ENCODE measurements at regions not wholly inside any gene's neighbourhood (a gene's known extent, or its start where the extent isn't known, plus 50 kb on each side); places are given as distances from the start of the nearest gene placed in this dataset.

DNA sequence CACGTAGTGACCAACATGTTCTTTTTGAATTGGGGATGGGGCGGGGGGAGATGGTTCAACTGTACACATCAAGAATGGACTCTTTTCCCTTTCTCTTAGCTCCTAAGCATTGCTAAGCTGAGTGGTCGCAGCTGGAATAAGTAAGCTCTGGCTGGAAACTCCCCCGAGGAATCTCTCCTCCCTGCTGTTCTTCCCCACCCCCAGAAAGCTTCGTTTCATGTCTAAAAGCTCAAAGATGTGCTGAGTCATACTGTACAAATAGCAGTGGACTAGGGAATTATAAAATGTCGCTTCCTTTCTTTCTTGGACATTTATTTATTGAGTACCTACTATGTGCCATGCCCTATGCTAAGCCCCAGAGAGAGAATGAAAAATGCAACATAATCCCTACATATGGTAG, 191.1 kb upstream of the ADO start:
- intact Hi-C loops (cut with DNase I; ENCODE audit: low total_unique reads): no loop called here
- Histone ChIP-seq H3K4me3 (no peak overlapping the region), H3K4me1 (no peaks in the 10 kb centered on the region), H3K27ac (no peak overlapping the region), H3K27me3 (no peaks in the 10 kb centered on the region), H3K9me3 (no peaks in the 10 kb centered on the region), H3K36me3 (ENCODE audit: low read depth, missing control alignments) (no peaks in the 10 kb centered on the region)
- TF ChIP-seq POLR2A (IDR thresholded peaks at IDR 0.05): no peak
- TF ChIP-seq, protein P1, sequence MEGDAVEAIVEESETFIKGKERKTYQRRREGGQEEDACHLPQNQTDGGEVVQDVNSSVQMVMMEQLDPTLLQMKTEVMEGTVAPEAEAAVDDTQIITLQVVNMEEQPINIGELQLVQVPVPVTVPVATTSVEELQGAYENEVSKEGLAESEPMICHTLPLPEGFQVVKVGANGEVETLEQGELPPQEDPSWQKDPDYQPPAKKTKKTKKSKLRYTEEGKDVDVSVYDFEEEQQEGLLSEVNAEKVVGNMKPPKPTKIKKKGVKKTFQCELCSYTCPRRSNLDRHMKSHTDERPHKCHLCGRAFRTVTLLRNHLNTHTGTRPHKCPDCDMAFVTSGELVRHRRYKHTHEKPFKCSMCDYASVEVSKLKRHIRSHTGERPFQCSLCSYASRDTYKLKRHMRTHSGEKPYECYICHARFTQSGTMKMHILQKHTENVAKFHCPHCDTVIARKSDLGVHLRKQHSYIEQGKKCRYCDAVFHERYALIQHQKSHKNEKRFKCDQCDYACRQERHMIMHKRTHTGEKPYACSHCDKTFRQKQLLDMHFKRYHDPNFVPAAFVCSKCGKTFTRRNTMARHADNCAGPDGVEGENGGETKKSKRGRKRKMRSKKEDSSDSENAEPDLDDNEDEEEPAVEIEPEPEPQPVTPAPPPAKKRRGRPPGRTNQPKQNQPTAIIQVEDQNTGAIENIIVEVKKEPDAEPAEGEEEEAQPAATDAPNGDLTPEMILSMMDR (IDR thresholded peaks at IDR 0.05): no peak
- 35 to 48% methylated on average over 6 of the region's 6 CpGs for WGBS, 2 donors
- DNase-seq: no peak

DNA sequence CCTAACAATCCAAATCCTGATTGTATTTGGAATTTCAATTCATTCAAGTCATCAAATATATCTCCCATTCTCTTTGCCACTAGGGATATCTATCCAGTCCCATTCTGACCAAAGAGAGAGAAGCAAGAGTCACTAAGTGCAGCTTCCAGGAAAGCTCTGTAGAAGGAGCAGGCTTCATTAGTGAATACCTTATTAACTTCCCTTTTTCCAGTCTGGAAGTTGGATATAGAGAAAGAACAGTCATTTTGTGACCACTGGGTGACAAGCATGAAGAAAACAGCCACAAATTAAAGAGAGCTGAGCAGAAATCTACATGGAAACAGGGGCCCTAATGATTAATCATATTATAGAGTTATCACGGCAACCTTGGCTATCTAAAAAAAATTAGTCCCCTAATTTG, 190.7 kb upstream of the ADO start:
- intact Hi-C loops (cut with DNase I; ENCODE audit: low total_unique reads): no loop called here
- no peaks in the 10 kb centered on the region for H3K27me3 ChIP-seq
- no peak for TF ChIP-seq POLR2A (IDR thresholded peaks at IDR 0.05)
- TF ChIP-seq, protein P1 (IDR thresholded peaks at IDR 0.05): no peak
- no peak overlapping the region for H3K4me3 ChIP-seq
- no peaks in the 10 kb centered on the region for H3K9me3 ChIP-seq
- H3K36me3 ChIP-seq (ENCODE audit: low read depth, missing control alignments): no peaks in the 10 kb centered on the region
- WGBS, 2 donors: 94 to 96% methylated on average over 1 of the region's 1 CpG
- no peaks in the 10 kb centered on the region for H3K4me1 ChIP-seq
- no peak for DNase-seq
- H3K27ac ChIP-seq: no peak overlapping the region

DNA sequence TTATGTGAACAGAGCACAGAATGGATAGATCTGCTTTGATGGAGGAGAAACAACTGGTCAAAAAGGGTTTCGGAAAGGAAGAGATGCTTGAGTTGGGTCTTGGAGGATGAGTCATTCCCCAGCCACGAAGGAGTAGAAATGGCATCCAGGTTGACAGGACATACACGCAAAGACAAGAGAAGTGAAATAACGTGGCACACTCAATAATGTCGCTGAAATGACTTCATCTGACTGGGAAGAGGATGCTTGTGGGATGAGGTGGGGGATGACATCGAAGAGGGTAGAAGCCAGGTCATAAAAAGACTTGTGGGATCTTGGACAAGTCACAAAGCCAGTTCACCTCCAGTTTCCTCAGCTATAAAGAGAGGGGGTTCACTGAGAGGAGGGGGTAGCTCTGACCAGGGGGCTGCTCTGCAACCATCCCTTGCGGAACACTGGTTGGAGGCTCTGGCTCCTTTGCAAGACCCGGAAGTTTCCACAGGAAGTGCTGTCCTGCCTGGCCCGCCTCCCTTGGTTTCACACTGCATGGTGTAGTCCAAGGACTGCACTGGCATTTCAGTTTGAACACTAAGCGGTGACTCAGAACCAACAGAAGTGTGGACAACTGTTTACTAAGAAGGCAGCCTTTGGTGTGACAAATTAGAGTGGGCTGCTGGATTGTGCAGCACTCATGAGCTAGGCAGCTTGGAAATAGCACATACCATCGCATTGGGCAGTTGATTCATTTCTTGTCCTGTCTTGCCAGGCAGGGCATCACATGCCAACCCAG, 189.9 kb upstream of the ADO start:
- Histone ChIP-seq H3K4me1 (no peaks in the 10 kb centered on the region), H3K36me3 (ENCODE audit: low read depth, missing control alignments) (no peaks in the 10 kb centered on the region), H3K9me3 (no peaks in the 10 kb centered on the region), H3K4me3 (no peak overlapping the region), H3K27me3 (no peaks in the 10 kb centered on the region), H3K27ac (no peak overlapping the region)
- intact Hi-C loops (cut with DNase I; ENCODE audit: low total_unique reads): no loop called here
- WGBS, 2 donors: 82 to 87% methylated on average over 11 of the region's 11 CpGs
- TF ChIP-seq POLR2A (IDR thresholded peaks at IDR 0.05): no peak
- TF ChIP-seq, protein P1 (IDR thresholded peaks at IDR 0.05): no peak
- no peak for DNase-seq

DNA sequence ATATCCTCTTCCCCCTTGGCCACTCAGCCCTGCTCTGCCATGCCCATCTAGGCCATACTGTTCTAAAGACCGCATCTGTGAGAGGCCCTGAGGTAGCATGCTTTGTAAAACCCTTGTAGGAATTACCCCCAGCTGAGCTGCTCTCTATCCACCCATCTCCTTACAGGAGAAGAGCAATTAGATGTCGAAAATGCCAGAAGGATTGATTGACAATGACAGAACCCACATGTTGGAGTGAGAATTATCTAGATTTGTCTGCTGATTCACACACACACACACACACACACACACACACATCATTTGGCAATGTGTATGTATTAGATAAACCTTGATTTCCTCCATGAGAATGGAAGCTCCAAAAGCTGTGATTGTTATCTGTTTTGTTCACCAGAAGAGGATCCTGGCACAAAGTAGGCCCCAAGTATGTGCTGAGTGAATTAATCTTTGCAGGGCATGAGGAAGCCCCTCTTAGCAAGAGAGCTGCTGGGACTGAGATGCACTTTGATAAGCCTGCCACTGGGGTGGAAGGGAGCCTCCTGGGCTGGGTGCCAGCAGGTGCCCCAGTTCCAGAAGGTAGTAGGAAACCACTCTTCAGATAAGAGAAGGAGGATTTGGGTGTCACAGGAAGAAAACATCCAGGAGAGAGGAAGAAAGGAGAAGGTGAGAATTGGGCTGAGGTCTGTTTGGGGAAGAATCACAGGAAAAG, 187.5 kb upstream of the ADO start:
- intact Hi-C loops (cut with DNase I; ENCODE audit: low total_unique reads): no loop called here
- H3K4me1 ChIP-seq: no peaks in the 10 kb centered on the region
- DNase-seq: no peak

More for the DNA sequence above, 187.5 kb upstream of the ADO start:
- TF ChIP-seq, protein P1 (IDR thresholded peaks at IDR 0.05): no peak
- no peak for TF ChIP-seq POLR2A (IDR thresholded peaks at IDR 0.05)
- Histone ChIP-seq H3K9me3 (no peaks in the 10 kb centered on the region), H3K27me3 (no peaks in the 10 kb centered on the region), H3K4me3 (no peak overlapping the region), H3K27ac (no peak overlapping the region), H3K36me3 (ENCODE audit: low read depth, missing control alignments) (no peaks in the 10 kb centered on the region)
- 93 to 97% methylated on average over 2 of the region's 2 CpGs for WGBS, 2 donors

Data from testis (tissue), 2 donors.